GM19467 (cell line): ENCODE measurements at regions not wholly inside any gene's neighbourhood (a gene's known extent, or its start where the extent isn't known, plus 50 kb on each side); places are given as distances from the start of the nearest gene placed in this dataset.

Experiments
- ATAC-seq: cut with Tn5 transposase; IDR thresholded peaks from one replicate; pipeline ENCODE4 v1.9.1; 2021; ENCODE audit warnings: mild to moderate bottlenecking, moderate library complexity; ENCODE audit not compliant: unreplicated experiment

DNA sequence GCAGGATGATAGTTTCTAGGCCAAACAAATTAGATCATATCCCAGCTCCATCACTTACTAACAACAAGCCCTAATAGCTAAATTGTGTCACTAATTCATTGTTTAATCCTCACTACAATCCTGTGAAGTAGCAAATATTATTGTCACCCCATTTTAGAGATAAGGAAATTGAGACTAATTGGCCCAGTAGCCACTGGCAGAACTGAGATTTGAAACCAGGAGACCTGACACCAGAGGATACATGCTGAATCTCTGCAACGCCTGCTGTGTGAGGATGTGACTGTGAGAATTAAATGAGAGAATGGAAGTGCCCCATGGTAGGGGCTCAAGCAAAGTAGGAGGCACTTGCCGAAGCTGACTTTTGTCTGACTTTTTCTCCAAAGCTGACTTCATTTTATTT, 124.3 kb upstream of the CITED2 start:
- no peak for ATAC-seq

DNA sequence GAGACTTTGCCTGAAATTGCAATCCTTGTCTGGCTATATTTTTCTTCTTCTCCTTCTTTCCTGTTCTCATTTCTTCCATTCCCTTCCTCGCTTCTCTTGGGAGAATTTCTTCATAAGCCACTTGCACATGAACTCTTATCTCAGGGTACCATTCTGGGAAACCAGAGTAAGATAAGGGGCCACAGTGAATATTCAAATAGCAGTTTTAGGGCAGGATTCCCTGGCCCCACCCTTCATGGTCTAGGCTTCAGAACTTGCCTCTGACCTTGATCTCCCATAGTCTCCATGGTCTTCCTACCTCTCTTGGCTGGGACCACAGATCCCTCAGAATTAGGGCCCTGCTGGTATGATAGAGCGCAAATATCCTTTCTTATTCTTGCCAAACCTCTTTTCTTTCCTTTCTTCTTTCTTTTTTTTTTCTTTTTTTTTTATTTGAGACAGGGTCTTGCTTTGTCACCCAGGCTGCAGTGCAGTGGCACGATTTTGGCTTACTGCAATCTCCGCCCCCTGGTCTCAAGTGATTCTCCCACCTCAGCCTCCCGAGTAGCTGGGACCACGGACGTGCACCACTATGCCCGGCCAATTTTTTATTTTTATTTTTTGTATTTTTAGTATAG, 123.0 kb upstream of the CITED2 start:
- ATAC-seq: no peak

GRCh38 chr6:139496654-139497344, 122.4 kb upstream of the CITED2 start:
- ATAC-seq: no peak

GRCh38 chr6:139494376-139494990, 120.0 kb upstream of the CITED2 start:
- no peak for ATAC-seq

DNA sequence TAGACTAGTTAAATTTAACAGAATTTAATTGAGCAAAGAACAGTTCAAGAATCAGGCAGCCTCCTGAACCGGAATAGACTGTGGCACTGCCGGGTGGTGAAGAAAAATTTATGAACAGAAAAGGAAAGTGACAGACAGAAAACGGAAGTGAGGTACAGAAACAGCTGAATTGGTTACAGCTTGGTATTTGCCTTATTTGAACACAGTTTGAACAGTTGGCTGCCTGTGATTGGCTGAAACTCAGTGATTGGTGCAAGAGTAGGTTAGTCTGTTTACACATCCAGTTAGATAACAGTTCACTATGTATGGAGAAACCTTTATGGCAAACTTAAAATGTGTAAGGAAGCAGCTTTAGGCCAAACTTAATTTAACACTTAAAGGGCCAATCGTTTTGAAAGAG, 116.0 kb upstream of the CITED2 start:
- ATAC-seq: no peak

- ATAC-seq: no peak
These were observed 112.0 kb upstream of the CITED2 start for GRCh38 chr6:139486476-139486799.

DNA sequence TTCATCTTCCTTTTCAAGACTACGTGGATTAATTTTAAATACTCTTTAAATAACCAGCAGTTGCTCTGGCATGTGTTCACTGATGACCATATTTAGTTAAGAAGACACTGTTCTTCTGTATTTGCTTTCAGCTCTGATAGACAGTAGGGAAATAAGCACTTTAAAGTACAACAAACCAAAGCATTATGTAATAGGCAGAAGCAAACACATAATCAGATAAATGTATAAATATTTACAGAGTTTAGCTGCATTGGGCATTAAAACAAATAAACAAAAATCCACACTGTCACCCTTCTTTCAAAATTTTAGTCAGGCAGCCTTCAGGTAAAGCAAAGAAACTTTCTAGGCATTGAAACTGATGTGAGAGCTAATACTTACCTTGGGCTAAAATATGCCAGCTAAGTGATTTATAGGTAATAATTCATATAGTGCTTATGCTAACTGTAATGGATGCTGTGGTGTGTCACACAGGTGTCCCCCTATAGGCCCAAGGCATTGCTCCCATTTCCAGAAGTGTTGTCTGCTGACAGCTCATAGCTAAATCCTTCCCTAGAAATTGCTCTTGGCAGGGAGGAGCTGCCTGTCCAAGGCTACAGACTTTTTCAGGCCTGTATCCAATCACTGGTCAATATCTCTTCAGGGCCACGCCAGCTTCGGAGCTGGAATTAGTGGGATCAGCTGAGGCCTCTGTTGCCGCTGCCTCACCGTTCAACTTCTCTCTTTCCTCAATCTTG, 111.5 kb upstream of the CITED2 start:
- no peak for ATAC-seq

DNA sequence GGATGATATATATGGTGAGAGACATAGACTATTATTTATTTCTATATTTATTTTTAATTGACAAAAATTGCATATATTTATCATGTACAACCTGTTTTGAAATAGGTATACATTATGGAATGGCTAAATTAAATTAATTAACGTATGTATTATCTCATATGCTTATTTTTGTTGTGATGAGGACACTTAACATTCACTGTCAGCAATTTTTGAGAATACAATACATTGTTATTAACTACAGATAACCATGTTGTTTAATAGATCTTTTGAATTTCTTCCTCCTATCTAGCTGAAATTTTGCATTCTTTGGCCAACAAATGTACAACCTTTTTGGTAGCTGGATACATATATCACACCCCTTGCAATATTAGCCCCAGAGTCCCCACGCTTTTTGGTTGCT, 110.7 kb upstream of the CITED2 start:
- no peak for ATAC-seq

DNA sequence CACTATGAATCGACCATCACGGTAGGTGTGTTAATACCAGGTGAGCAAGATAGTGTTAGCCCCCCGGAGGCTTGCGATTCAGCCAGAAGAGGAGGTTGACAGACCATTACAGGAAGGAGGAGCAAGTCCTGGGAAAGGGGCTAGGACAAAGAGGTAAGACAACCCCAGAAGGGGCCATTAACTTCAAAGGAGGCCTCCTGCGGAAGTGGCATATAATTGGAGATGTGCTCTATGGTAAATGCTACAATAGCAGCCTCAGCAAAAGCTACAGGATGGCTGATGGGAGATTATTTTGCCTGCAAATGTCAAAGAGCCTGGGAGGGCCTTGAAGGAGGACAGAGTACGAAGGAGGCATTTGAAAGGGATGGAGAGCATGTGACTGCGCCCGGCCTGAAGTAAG, 108.6 kb upstream of the CITED2 start:
- no peak for ATAC-seq

- no peak for ATAC-seq
These were observed 107.8 kb upstream of the CITED2 start for GRCh38 chr6:139482287-139482686.

DNA sequence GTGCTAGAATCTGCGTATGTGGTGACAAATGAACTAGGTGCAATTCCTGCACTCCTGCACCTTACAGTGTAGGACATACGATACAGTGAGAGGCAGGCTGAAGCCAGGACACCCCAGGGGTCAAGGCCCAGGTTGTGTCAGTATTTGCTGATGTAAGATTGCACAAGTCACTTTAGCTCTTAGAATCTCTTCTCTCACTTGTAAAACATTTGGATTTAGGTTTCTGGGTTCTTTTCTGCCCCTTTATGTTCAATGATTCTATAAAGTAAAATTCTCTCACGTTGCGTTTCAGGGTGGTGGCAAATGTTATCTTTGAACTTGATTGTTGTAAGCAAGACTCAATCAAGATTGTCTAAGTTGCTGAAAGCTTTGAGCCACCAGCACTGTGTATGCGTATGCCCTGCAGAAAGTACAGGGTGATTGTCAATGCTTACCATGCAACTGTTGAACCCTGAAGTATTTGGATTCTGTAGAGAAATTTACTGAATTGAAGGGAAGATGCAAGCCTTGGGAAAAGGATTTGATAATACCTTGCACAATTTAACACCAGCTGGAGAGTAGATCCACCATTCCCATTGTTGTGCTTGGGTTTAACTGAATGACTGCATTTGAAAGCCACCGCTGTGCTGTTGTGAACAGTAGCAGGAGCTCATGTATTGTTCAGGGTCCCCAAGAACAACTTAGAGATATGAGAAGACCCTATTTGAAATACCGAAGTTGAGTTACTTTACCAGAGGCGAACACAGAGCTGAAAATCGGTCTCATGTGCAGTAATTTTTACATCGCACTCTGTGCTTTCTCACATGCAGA, 106.1 kb upstream of the CITED2 start:
- no peak for ATAC-seq

GRCh38 chr6:139479433-139480222, 105.2 kb upstream of the CITED2 start:
- no peak for ATAC-seq

DNA sequence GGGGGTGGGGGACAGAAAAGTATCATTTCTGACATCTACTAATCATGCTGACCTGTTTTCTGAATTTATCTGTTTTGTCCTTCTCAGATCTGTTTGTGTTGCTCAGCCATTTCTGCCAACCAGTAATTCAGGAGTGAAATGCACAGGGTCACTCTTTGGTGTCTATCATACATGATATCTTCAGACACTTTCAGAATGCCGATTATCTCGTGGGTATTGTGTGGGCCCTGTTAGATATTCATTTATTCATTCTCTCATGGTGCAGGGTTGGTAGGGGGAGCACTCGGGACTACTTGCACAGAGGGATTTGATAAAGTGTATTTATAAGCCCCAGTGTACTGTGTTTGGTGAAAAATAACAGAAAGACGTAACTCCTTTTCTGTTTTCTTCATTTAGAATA, 101.2 kb upstream of the CITED2 start:
- ATAC-seq: no peak

- ATAC-seq: no peak
These were observed 100.8 kb upstream of the CITED2 start for GRCh38 chr6:139475241-139475640.

GRCh38 chr6:139474145-139475108, 100.0 kb upstream of the CITED2 start:
- ATAC-seq: no peak

- no peak for ATAC-seq
These were observed 99.3 kb upstream of the CITED2 start for GRCh38 chr6:139473731-139474130.

DNA sequence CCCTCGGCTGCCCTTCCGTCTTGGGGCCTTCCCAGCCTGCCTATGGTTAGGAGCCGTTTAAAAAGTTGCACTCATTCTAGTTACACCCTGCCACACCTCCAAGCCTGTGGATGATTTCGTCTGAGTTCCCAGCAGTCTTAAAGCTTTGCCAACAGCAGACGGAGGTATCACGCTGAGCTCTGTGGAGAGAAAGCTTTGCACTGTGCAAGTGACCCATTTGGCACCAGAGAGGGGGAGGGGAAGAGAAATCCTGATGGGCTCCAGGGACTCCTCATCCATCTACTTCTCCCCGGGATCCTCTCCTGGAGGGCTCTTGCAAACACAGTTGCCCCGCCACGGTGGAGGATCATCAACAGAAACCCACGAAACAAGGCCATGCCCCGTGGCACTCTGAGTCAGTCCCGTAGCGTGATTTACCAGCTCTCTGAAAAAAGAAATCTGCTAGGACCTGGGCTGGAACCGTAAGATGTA, 98.8 kb upstream of the CITED2 start:
- no peak for ATAC-seq

DNA sequence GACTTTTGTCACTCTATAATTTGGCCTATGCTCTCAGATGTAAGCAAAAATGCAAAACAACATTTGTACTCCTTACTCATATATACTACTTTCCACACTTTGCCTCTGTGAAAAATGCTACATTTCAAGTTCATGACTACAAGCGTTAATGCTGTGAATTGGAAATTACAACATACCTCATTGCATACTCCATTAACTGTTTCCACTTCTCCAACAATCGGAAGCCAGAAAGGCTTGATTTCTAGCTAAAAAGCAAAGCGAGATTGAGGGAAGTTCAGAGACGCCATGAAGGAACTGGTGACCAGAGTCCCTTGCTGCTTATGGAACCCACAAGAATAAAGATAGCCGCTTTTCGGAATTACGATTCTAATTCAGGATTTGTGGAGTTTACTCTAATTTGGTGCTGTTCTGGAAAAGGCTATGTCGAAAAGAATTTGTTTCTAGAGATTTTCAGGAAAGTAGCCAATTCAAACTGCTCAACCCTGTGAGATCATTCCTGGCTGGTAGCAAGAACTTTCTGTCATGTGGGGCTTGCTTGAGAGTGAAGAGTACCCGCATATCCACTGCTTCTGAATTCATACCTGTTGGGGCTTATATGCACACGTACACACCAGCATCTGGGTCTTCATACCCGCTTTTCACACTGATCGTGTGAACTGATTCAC, 98.0 kb upstream of the CITED2 start:
- no peak for ATAC-seq

DNA sequence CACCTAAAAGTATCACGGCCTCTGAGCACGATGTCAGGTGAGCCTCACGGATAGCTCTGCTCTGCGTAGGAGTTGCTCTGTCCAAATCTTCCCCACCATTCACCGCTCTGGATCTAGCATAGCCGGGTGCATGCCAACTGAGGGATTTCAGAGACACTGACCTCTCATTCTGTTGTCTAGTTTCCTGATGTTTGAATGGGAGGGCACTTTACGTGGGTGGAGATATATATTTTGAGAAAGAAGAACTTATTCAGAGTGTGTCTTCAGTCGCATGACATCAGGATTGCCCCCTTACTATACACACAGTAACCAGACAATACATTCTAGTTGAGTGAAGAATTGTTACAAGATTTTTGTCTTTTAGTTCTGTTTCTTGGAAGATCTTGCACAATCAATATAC, 96.5 kb upstream of the CITED2 start:
- ATAC-seq: no peak
